Heart left ventricle (tissue), 16 donors: ENCODE measurements at regions not wholly inside any gene's neighbourhood (a gene's known extent, or its start where the extent isn't known, plus 50 kb on each side); places are given as distances from the start of the nearest gene placed in this dataset.

Experiments used
- ATAC-seq, 4 donors: fragments of 200-7000 bp; cut with Tn5 transposase; one replicate each; pipeline ENCODE4 v1.9.1; 2020 to 2022; ENCODE audit warnings: moderate library complexity in 4 of 4, mild to moderate bottlenecking in 3 of 4, moderate number of reproducible peaks in 1 of 4
- DNase-seq, 5 donors: peaks; one replicate each; pipeline ENCODE4 v3.0.0-alpha.2; 2020
- H3K27ac ChIP-seq, 12 donors: fragments of 200-600 bp; sonication (generic) in 4 of 12; one replicate each; pipeline versions ENCODE4 v1.5.0 to v1.8.0; 2016 to 2022; ENCODE audit warnings: mild to moderate bottlenecking in 2 of 12
- H3K27me3 ChIP-seq, 9 donors: fragments of 200-600 bp; sonication (generic) in 2 of 9; one replicate each; pipeline versions ENCODE4 v1.5.1 to v1.8.0; 2016 to 2022; ENCODE audit warnings: mild to moderate bottlenecking in 3 of 9
- H3K36me3 ChIP-seq, 9 donors: fragments of 200-600 bp; sonication (generic) in 2 of 9; one replicate each; pipeline versions ENCODE4 v1.5.0 to v1.8.0; 2018 to 2022; ENCODE audit warnings: mild to moderate bottlenecking in 2 of 9
- H3K4me1 ChIP-seq, 12 donors: fragments of 200-600 bp; sonication (generic) in 4 of 12; one replicate each; pipeline versions ENCODE4 v1.5.0 to v1.8.0; 2016 to 2022; ENCODE audit warnings: mild to moderate bottlenecking in 3 of 12
- H3K4me3 ChIP-seq, 12 donors: fragments of 200-600 bp; sonication (generic) in 4 of 12; one replicate each; pipeline versions ENCODE4 v1.5.0 to v1.8.0; 2017 to 2022; ENCODE audit warnings: mild to moderate bottlenecking in 9 of 12, moderate library complexity in 4 of 12
- H3K9me3 ChIP-seq, 12 donors: fragments of 200-600 bp; sonication (generic) in 4 of 12; one replicate each; pipeline versions ENCODE4 v1.5.0 to v1.8.0; 2016 to 2022; ENCODE audit warnings: mild to moderate bottlenecking in 1 of 12
- POLR2A ChIP-seq, 2 donors: fragments of 450-650 bp; IDR thresholded peaks; one replicate each; pipeline ENCODE4 v1.6.1; 2017; ENCODE audit warnings: antibody characterized with exemption in 2 of 2, mild to moderate bottlenecking in 2 of 2, moderate library complexity in 2 of 2
- WGBS, 4 donors: extraction: QIAGEN DNeasy Blood & Tissue Kit in 2 of 4; methylation state at CpG; one replicate each; pipeline versions ENCODE4 v1.1.5 to v1.1.7; 2013 to 2018; 5-methylcytosine and 5-hydroxymethylcytosine counted together
- intact Hi-C, 10 donors: fragments of 100-400 bp; cut with DNase I; formaldehyde crosslinking; loops; one replicate each; pipeline versions ENCODE4 v1.11.1 to v1.14.2; 2022
- TF ChIP-seq, protein P1 (sequence below), 12 donors: fragments of 200-600 bp; sonication (generic) in 4 of 12; IDR thresholded peaks; one replicate each; pipeline versions ENCODE4 v1.5.0 to v1.8.0; 2018 to 2022; ENCODE audit warnings: antibody characterized with exemption in 12 of 12, mild to moderate bottlenecking in 5 of 12
- donor health status: ischemic (EF 13 %, LVEDD 7.1; RV severe dilation, severe dysfunction).
- donor health status: healthy with polysubstance abuse.
- donor health status: DM: no; HTN: yes; CAD: no.
- donor health status: DM: no; HTN: no; CAD: no.
- donor health status: ischemic (EF 25% LVEDD 6.9; RV normal size, moderate dysfunction).
- donor health status: ischemic (EF 25% LVEDD 5.7; RV mildly dilated, moderate dysfunction).
- donor health status: healthy.
- donor health status: DM: yes; HTN: yes; CAD: no.
- donor health status: ischemic (EF 35%, LVEDD 5.7; RV mildly dilated, moderate dysfunction).
- donor health status: nonischemic (EF 11% LVEDD 7.7; RV severe dilation, severe dysfunction).
- donor health status: DM: yes; HTN: yes; CAD: no.
- donor health status: PGD.
- donor health status: ischemic (EF 29% LVEDD 5.4; RV normal size, mild dysfunction).
- donor health status: nonischemic (EF 23%, LVEDD 6.1; RV moderate dilation, normal function).

DNA sequence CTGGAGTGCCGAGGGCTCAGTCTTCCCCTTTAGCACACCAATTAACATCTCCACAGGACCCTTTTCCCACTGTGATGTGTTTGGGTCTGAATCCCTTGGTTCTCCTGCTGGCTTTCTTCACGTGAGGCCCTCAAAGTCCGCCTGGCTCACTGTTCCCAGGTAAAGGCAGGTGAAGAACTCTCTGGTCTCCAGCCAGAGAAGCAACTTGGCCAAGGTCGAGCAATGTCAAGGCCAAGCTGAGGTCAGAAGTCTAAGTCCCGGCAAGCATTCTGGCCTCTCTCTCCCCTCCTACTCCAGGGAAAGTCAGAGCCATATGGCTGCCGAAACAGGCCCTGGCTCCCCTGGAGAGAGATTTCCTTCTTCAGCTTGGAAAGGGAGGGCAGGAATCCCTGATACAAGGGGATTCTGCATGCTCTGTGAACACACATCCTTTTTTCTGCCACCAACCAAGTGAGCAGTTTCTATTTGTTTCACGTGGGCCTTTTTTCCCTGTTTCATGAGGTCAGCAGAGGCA lies 61.4 kb upstream of the ESRRB start:
- Histone ChIP-seq H3K27me3 (peaks cover 0 to 16% (median 0%) of the 10 kb centered on the region in 9 donors), H3K4me1 (peaks cover 0 to 30% (median 8%) of the 10 kb centered on the region in 12 donors), H3K27ac (peak overlapping the region in 2 of 12 donors; percentile 0 to 29), H3K4me3 (no peak overlapping the region), H3K36me3 (no peaks in the 10 kb centered on the region), H3K9me3 (no peaks in the 10 kb centered on the region)
- no peak for ATAC-seq
- 55 to 67% (median 61%) methylated on average over 6 to 7 of the region's 7 CpGs for whole genome bisulfite sequencing, 4 donors
- intact Hi-C loops = no loop called here
- no peak for DNase-seq
- TF ChIP-seq, protein P1, sequence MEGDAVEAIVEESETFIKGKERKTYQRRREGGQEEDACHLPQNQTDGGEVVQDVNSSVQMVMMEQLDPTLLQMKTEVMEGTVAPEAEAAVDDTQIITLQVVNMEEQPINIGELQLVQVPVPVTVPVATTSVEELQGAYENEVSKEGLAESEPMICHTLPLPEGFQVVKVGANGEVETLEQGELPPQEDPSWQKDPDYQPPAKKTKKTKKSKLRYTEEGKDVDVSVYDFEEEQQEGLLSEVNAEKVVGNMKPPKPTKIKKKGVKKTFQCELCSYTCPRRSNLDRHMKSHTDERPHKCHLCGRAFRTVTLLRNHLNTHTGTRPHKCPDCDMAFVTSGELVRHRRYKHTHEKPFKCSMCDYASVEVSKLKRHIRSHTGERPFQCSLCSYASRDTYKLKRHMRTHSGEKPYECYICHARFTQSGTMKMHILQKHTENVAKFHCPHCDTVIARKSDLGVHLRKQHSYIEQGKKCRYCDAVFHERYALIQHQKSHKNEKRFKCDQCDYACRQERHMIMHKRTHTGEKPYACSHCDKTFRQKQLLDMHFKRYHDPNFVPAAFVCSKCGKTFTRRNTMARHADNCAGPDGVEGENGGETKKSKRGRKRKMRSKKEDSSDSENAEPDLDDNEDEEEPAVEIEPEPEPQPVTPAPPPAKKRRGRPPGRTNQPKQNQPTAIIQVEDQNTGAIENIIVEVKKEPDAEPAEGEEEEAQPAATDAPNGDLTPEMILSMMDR (IDR thresholded peaks at IDR 0.05) = no peak
- TF ChIP-seq POLR2A (IDR thresholded peaks at IDR 0.05) = no peak

DNA sequence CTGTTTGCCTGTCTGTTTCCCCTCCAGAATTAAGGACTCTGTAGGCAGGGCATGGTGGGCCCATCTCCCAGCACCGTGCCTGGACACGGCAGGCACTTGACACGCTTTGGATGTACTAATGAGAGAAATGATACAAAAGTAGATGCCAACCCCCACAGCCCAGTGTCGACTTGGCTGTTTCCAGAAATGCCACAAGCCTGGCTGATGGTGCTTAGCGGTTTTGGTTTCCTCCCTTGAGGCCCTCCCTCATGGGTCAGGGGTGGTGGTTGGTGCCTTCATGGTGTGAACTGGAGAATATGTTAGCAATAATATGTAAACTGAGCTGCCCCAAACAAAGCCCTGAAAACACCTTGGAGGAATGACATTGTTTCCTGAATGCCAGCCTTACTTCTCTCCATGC lies 55.5 kb upstream of the ESRRB start:
- no peak overlapping the region for H3K27ac ChIP-seq
- no peaks in the 10 kb centered on the region for H3K36me3 ChIP-seq
- no peaks in the 10 kb centered on the region for H3K27me3 ChIP-seq
- DNase-seq (no peak), ATAC-seq (no peak)
- TF ChIP-seq, protein P1 (IDR thresholded peaks at IDR 0.05) = no peak
- no peak for TF ChIP-seq POLR2A (IDR thresholded peaks at IDR 0.05)
- peaks cover 0 to 10% (median 0%) of the 10 kb centered on the region in 12 donors for H3K4me1 ChIP-seq
- H3K4me3 ChIP-seq = no peak overlapping the region
- WGBS, 4 donors = 65 to 76% (median 72%) methylated on average over 5 of the region's 5 CpGs
- intact Hi-C loops = no loop called here
- no peaks in the 10 kb centered on the region for H3K9me3 ChIP-seq

DNA sequence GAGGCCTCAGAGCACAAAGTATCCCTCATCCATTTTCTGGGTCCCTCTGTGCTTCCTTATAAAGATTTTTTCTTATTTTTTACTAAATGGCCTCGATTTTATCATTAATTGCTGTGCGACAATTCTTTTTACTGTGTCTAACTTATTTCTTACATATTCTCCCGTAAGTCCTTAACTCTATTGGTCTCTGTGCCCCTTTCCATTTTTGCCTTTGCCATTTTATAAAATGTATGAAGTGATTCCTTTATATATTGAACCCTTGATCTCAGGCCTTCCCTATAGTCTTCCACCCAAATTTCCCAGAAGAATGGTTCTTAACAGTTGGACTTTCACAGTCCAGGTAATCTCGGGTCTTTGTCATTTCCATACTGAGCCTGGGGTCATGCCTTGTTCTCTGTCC lies 55.0 kb upstream of the ESRRB start:
- Histone ChIP-seq H3K9me3 (no peaks in the 10 kb centered on the region), H3K4me1 (peaks cover 0 to 14% (median 0%) of the 10 kb centered on the region in 12 donors), H3K27ac (no peak overlapping the region), H3K27me3 (no peaks in the 10 kb centered on the region), H3K36me3 (no peaks in the 10 kb centered on the region), H3K4me3 (no peak overlapping the region)
- no peak for TF ChIP-seq POLR2A (IDR thresholded peaks at IDR 0.05)
- TF ChIP-seq, protein P1 (IDR thresholded peaks at IDR 0.05) = no peak
- DNase-seq (no peak), ATAC-seq (no peak)
- intact Hi-C loops = no loop called here
- WGBS, 4 donors = 91 to 94% (median 92%) methylated on average over 4 of the region's 4 CpGs

DNA sequence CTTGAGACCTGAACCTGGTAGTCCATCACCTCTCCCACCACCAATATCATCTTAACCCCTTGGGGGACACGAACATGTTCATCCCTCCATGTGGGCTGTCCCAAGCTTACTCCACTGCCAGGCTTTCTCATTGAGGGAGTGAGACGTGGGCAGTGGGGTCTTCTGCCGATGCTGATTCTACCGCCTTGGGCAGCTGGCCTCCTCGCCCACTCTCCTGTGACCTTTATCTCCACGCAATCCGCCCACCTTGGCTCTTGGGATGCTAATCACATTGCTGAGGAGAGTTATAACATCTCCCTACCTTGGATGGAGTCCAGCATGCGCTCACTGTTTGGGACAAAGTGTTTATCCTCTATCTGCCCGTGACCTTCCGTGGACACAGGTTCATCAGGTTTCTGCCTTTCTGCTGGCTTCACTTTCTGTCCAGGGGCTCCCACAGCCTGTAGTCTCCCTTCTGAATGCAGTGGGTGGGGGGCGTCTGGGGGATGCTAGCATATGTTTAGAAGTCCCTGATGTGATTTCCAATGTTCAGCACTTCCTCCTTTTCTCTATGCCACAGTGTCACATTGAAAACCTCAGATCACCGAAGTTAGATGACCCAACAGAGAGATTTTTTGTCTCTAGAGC lies 53.2 kb upstream of the ESRRB start:
- intact Hi-C loops = no loop called here
- DNase-seq (no peak), ATAC-seq (no peak)
- Histone ChIP-seq H3K4me1 (peaks cover 0 to 16% (median 0%) of the 10 kb centered on the region in 12 donors), H3K36me3 (no peaks in the 10 kb centered on the region), H3K9me3 (no peaks in the 10 kb centered on the region), H3K27me3 (no peaks in the 10 kb centered on the region), H3K4me3 (no peak overlapping the region), H3K27ac (no peak overlapping the region)
- TF ChIP-seq, protein P1 (IDR thresholded peaks at IDR 0.05) = no peak
- TF ChIP-seq POLR2A (IDR thresholded peaks at IDR 0.05) = no peak
- WGBS, 4 donors = 75 to 86% (median 79%) methylated on average over 12 of the region's 12 CpGs
